D721Med (cell line): ENCODE measurements at regions not wholly inside any gene's neighbourhood (a gene's known extent, or its start where the extent isn't known, plus 50 kb on each side); places are given as distances from the start of the nearest gene placed in this dataset.

Experiments
- DNase-seq: peaks from one replicate; pipeline ENCODE4 v3.0.0; 2011; ENCODE audit warnings: low spot score; ENCODE audit not compliant: insufficient read length
- FAIRE-seq: peaks from 2 replicates; lab custom pipeline; 2011; peaks lifted over from hg19 to GRCh38; lab: Jason Lieb, UNC
- TF ChIP-seq, protein P1 (sequence below): IDR thresholded peaks from 2 replicates; pipeline ENCODE4 v1.5.1; 2012; ENCODE audit warnings: mild to moderate bottlenecking, control low read depth; ENCODE audit not compliant: insufficient read depth; ENCODE audit errors: missing control alignments

DNA sequence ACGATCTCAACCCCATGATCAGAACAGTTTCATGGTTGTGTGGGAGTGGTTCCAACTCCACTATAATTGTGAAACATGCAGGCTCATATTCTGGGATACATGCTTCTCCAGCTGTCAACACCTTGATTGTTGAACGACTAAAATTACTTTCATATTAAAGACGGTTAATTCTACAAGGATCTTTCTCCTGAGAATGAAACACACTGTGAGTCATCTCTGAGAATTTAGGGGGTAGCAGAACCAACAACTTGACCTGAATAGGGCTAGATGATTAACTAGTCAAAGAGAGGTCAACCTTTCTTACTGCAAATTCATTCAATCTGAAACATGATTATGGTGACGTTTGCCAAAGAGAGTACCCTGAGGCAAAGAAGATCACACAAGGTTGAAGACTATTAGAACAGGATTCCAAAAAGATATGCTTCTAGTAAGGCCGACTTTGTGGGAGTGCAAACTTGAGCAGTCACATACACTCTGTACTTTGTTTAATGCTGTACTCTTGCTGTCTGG lies 175.2 kb upstream of the CITED2 start:
- FAIRE-seq: no peak
- TF ChIP-seq, protein P1, sequence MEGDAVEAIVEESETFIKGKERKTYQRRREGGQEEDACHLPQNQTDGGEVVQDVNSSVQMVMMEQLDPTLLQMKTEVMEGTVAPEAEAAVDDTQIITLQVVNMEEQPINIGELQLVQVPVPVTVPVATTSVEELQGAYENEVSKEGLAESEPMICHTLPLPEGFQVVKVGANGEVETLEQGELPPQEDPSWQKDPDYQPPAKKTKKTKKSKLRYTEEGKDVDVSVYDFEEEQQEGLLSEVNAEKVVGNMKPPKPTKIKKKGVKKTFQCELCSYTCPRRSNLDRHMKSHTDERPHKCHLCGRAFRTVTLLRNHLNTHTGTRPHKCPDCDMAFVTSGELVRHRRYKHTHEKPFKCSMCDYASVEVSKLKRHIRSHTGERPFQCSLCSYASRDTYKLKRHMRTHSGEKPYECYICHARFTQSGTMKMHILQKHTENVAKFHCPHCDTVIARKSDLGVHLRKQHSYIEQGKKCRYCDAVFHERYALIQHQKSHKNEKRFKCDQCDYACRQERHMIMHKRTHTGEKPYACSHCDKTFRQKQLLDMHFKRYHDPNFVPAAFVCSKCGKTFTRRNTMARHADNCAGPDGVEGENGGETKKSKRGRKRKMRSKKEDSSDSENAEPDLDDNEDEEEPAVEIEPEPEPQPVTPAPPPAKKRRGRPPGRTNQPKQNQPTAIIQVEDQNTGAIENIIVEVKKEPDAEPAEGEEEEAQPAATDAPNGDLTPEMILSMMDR: no peak
- DNase-seq: no peak

DNA sequence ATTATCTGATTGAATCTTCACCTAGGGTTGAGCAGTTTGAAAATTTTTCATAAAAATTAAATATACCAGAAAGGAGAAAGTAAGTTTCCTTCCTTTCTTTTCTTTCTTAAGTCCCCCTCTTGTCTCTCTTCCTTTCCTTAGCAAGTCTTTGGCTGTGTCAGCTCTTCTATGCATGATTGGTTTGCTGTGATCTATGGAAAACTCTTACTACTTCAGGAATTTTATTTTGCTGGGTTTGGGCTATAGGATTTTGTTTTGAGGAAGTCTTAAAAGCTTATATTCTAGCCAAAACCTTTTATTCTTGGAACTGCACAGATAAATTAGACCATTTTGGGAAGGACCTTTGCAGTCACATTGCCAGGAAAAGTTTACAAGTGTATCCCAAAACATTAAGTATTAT lies 173.4 kb upstream of the CITED2 start:
- DNase-seq (no peak), FAIRE-seq (no peak)
- TF ChIP-seq, protein P1: no peak

DNA sequence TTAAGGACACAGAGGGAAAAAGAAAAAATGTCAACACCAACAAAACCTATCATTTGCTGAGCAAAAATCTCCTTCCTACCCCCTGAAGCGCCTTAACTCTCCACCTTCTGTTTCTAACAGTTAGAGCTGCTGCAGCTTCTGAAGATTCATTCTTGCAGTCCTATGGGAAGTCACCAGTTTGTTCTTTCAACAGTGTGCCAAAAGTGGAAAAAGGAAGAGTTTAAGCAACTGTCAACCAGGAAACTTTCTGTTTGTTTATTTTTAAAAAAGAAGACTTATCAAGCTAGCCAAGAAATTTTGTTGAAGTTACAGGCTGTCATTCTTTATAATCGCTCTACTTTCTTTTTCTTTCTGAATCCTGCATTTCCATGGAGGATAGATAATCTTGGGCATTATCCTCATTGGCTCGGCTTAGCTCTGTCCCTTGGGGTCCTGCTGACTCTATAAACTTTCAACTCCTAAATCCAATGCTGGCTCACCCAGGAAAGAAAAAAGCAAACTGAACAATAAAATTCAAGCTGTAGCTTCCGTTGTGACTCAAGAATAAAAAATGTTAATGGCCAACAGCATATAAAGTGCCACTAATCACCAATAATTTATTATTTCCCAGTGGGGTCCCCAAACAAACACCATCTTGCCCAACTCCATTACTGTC lies 172.8 kb upstream of the CITED2 start:
- DNase-seq (no peak), FAIRE-seq (peak; percentile 78)

DNA sequence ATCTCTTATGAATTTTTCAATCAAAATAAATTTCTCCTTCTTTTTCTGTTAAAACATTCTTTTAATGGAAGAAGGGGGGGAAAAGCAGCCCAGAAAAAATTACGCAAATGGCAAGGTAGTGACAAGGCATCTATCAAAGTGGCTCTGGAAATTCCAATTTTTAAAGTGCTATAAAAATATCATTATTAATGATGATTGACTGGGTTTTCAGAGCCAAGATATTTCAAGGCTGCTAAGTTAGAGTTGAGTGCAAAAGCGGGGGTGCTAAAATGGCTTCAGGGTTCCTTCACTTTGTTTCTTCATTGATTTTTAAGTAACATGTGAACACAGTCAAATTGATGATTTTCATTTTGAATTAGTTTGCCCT lies 171.6 kb upstream of the CITED2 start:
- TF ChIP-seq, protein P1: no peak
- no peak for DNase-seq
- no peak for FAIRE-seq

More for the DNA sequence above, 172.8 kb upstream of the CITED2 start:
- TF ChIP-seq, protein P1: no peak

DNA sequence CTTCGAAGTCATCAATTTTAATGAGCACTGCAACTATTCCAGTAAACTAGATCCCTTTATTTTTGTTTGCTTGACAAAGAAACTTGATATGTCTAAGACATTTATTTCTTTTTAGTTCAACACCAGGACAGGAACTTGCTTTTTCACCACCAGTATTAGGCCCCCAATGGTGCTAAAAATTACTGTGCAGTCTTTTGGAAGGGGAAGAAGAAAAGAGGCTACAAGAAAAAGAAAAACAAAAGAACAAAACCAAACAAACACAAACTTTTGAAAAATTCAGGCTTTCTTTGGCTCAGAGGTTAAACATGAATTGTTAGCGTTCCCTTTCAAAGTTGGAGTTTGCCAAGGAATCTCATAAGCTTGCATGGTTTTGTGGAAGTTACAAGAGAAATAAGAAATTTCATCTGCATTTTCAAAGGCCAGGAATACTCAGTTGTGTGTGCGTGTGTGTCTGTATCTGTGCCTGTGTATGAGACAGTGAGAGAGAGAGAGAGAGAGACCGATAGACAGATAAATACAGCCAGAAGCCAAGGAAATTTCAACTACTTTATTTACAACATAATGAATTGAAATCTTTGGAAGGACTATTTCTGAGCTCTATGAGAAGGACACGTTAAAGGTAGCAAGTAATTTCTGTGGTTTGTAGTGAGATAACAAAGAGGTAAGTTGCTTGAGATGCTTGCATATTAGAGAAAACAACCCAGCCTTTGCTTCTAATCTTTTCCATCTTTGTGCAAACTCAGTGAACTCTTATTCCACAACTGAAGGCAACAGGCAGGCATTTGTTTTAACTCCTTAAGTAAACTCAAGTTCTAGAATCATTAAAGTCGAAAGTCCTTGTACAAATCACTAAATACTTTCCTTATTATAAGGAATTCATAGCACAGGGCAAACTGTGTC lies 171.0 kb upstream of the CITED2 start:
- DNase-seq (no peak), FAIRE-seq (no peak)
- TF ChIP-seq, protein P1: no peak

DNA sequence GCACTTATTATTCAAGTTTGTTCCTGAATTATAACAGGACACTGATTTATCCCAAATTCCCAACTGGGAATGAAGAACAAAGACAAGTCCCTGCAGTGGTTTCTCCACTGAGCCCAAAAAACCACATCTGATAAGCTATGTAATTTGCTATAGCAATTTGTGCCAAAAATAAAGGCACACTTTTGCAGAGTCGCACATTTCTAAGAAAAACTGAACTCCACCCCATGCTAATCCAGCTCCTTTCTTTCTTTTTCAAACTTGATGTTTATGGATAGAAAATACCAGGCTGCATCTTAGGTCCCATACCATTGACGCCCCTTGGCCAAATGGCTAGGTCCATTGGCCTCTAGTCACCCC lies 170.2 kb upstream of the CITED2 start:
- no peak for DNase-seq

More for the DNA sequence above, 170.2 kb upstream of the CITED2 start:
- no peak for FAIRE-seq
- TF ChIP-seq, protein P1: no peak
